Neural cell (in vitro differentiated cells): ENCODE measurements at regions not wholly inside any gene's neighbourhood (a gene's known extent, or its start where the extent isn't known, plus 50 kb on each side); places are given as distances from the start of the nearest gene placed in this dataset.

Experiments
- H2AFZ ChIP-seq: fragments of 200-600, 300-800 bp; sonication (generic), shearing (Covaris generic); 2 replicates; pipeline ENCODE4 v1.6.0; 2014; ENCODE audit warnings: low read depth, mild to moderate bottlenecking, antibody characterized with exemption, low read length, moderate library complexity
- H3F3A ChIP-seq: fragments of 200-600 bp; shearing (Covaris generic); 2 replicates; pipeline ENCODE4 v1.6.1; 2016; ENCODE audit warnings: mild to moderate bottlenecking, moderate library complexity, mixed read lengths, antibody characterized with exemption, low read length; ENCODE audit not compliant: insufficient read depth, poor library complexity, severe bottlenecking
- H3K27ac ChIP-seq: fragments of 200-600, 300-800 bp; sonication (generic), shearing (Covaris generic); 2 replicates; pipeline ENCODE4 v1.5.1; 2014; ENCODE audit warnings: mild to moderate bottlenecking, low read length, moderate library complexity
- H3K27me3 ChIP-seq: fragments of 300-800, 200-600 bp; sonication (generic), shearing (Covaris generic); 2 replicates; pipeline ENCODE4 v1.6.0; 2014; ENCODE audit warnings: mild to moderate bottlenecking, low read depth, low read length, moderate library complexity; ENCODE audit not compliant: insufficient read depth
- H3K36me3 ChIP-seq: fragments of 300-800, 200-600 bp; sonication (generic), shearing (Covaris generic); 2 replicates; pipeline ENCODE4 v1.5.1; 2014; ENCODE audit warnings: mild to moderate bottlenecking, antibody characterized with exemption, low read length, moderate library complexity; ENCODE audit not compliant: insufficient read depth
- H3K4me2 ChIP-seq: fragments of 300-800, 200-600 bp; sonication (generic), shearing (Covaris generic); 2 replicates; pipeline ENCODE4 v1.6.0; 2014; ENCODE audit warnings: mild to moderate bottlenecking, low read length
- H3K4me3 ChIP-seq: fragments of 300-800, 200-600 bp; sonication (generic), shearing (Covaris generic); 2 replicates; pipeline ENCODE4 v1.5.1; 2014; ENCODE audit warnings: mild to moderate bottlenecking, low read length, moderate library complexity
- H3K79me2 ChIP-seq: fragments of 200-600 bp; shearing (Covaris generic); replicated peaks from 2 replicates; pipeline ENCODE4 v1.6.0; 2014; ENCODE audit warnings: mild to moderate bottlenecking, low read length, moderate library complexity; ENCODE audit not compliant: insufficient read depth
- H3K9ac ChIP-seq: fragments of 300-800, 200-600 bp; sonication (generic), shearing (Covaris generic); 2 replicates; pipeline ENCODE4 v1.6.1; 2016; ENCODE audit warnings: mild to moderate bottlenecking, low read length, mixed read lengths
- H3K9me2 ChIP-seq: fragments of 200-600 bp; shearing (Covaris generic); 2 replicates; pipeline ENCODE4 v1.6.1; 2016; ENCODE audit warnings: mild to moderate bottlenecking, low read length, mixed read lengths; ENCODE audit not compliant: insufficient read depth
- H3K9me3 ChIP-seq: fragments of 200-600, 300-800 bp; sonication (generic), shearing (Covaris generic); 2 replicates; pipeline ENCODE4 v1.6.1; 2016; ENCODE audit warnings: mild to moderate bottlenecking, mixed run types, low read length, moderate library complexity, mixed read lengths
- H4K20me1 ChIP-seq: fragments of 200-600 bp; shearing (Covaris generic); 2 replicates; pipeline ENCODE4 v1.6.1; 2016; ENCODE audit warnings: mild to moderate bottlenecking, mixed run types; ENCODE audit not compliant: insufficient read depth
- CTCF ChIP-seq: fragments of 450-650 bp; IDR thresholded peaks from 2 replicates; pipeline ENCODE4 v1.5.1; 2014; ENCODE audit warnings: antibody characterized with exemption, mild to moderate bottlenecking, moderate library complexity; ENCODE audit not compliant: poor library complexity, severe bottlenecking
- EP300 ChIP-seq: fragments of 450-650 bp; conservative IDR thresholded peaks from 2 replicates; pipeline ENCODE4 v1.6.1; 2014; ENCODE audit warnings: antibody characterized with exemption, mild to moderate bottlenecking, moderate library complexity; ENCODE audit not compliant: poor library complexity, severe bottlenecking
- EZH2 ChIP-seq: fragments of 200-600, 300-800 bp; shearing (Covaris generic), sonication (generic); IDR thresholded peaks from 2 replicates; pipeline ENCODE4 v1.6.1; 2014; ENCODE audit warnings: antibody characterized with exemption, low read length, borderline replicate concordance, mild to moderate bottlenecking; ENCODE audit not compliant: insufficient read depth, poor library complexity, severe bottlenecking
- MXI1 ChIP-seq: fragments of 450-650 bp; conservative IDR thresholded peaks from 2 replicates; pipeline ENCODE4 v1.6.1; 2014; ENCODE audit warnings: antibody characterized with exemption, mild to moderate bottlenecking; ENCODE audit not compliant: poor library complexity, severe bottlenecking
- POLR2AphosphoS5 ChIP-seq: IDR thresholded peaks from 2 replicates; pipeline ENCODE4 v1.6.1; 2012
- RAD21 ChIP-seq: fragments of 450-650 bp; conservative IDR thresholded peaks from 2 replicates; pipeline ENCODE4 v1.6.1; 2014; ENCODE audit warnings: antibody characterized with exemption, mild to moderate bottlenecking, moderate library complexity
- REST ChIP-seq: IDR thresholded peaks from 2 replicates; pipeline ENCODE4 v1.6.1; 2012; ENCODE audit warnings: borderline replicate concordance
- SMC3 ChIP-seq: fragments of 450-650 bp; conservative IDR thresholded peaks from 2 replicates; pipeline ENCODE4 v1.6.1; 2014; ENCODE audit warnings: antibody characterized with exemption, mild to moderate bottlenecking, moderate library complexity; ENCODE audit not compliant: poor library complexity
- TAF1 ChIP-seq: IDR thresholded peaks from 2 replicates; pipeline ENCODE4 v1.6.1; 2012; ENCODE audit warnings: low read depth

GRCh38 chr10:71025535-71025934 lies 137.2 kb upstream of the PCBD1 start:
- H3K27me3 ChIP-seq, result no peaks in the 10 kb centered on the region
- no peaks in the 10 kb centered on the region for H3F3A ChIP-seq
- H3K27ac ChIP-seq, result no peak overlapping the region
- H4K20me1 ChIP-seq, result no peaks in the 10 kb centered on the region
- H3K9me2 ChIP-seq, result no peaks in the 10 kb centered on the region
- H3K4me2 ChIP-seq, result no peak overlapping the region
- H3K36me3 ChIP-seq, result no peaks in the 10 kb centered on the region
- H3K79me2 ChIP-seq, result no peaks in the 10 kb centered on the region
- H3K4me3 ChIP-seq, result no peak overlapping the region
- H2AFZ ChIP-seq, result no peak overlapping the region
- no peak for TF ChIP-seq CTCF
- TF ChIP-seq TAF1, result no peak
- TF ChIP-seq MXI1, result no peak
- no peak for TF ChIP-seq SMC3
- no peak for TF ChIP-seq REST
- TF ChIP-seq POLR2AphosphoS5, result no peak
- TF ChIP-seq RAD21, result no peak
- no peak for TF ChIP-seq EZH2
- TF ChIP-seq EP300, result no peak
- no peaks in the 10 kb centered on the region for H3K9me3 ChIP-seq
- no peak overlapping the region for H3K9ac ChIP-seq

- Histone ChIP-seq H3K79me2 (no peaks in the 10 kb centered on the region), H2AFZ (no peak overlapping the region), H3K27me3 (no peaks in the 10 kb centered on the region), H3K9ac (no peak overlapping the region), H3F3A (no peaks in the 10 kb centered on the region), H4K20me1 (no peaks in the 10 kb centered on the region), H3K27ac (no peak overlapping the region), H3K4me3 (no peak overlapping the region), H3K4me2 (no peak overlapping the region), H3K9me3 (no peaks in the 10 kb centered on the region), H3K36me3 (no peaks in the 10 kb centered on the region), H3K9me2 (no peaks in the 10 kb centered on the region)
- no peak for TF ChIP-seq RAD21
- TF ChIP-seq REST, result no peak
- no peak for TF ChIP-seq EP300
- no peak for TF ChIP-seq EZH2
- TF ChIP-seq TAF1, result no peak
- TF ChIP-seq MXI1, result no peak
- no peak for TF ChIP-seq POLR2AphosphoS5
- no peak for TF ChIP-seq CTCF
- TF ChIP-seq SMC3, result no peak
These were observed 139.7 kb upstream of the PCBD1 start for GRCh38 chr10:71028066-71028465.
